Sigmoid colon (tissue), 6 donors: ENCODE measurements at regions not wholly inside any gene's neighbourhood (a gene's known extent, or its start where the extent isn't known, plus 50 kb on each side); places are given as distances from the start of the nearest gene placed in this dataset.

Experiments used
- DNase-seq: peaks from one replicate; pipeline ENCODE4 v3.0.0-alpha.2; 2019
- H3K27ac ChIP-seq, 4 donors: fragments of 200-600 bp; sonication (generic); one replicate each; pipeline ENCODE4 v1.5.1; 2016 to 2019; ENCODE audit warnings: mild to moderate bottlenecking in 1 of 4
- H3K27me3 ChIP-seq, 3 donors: fragments of 200-600 bp; sonication (generic); one replicate each; pipeline ENCODE4 v1.5.1; 2019; ENCODE audit warnings: mild to moderate bottlenecking in 1 of 3
- H3K36me3 ChIP-seq, 4 donors: fragments of 200-600 bp; sonication (generic); one replicate each; pipeline ENCODE4 v1.5.1; 2016 to 2019
- H3K4me1 ChIP-seq, 4 donors: fragments of 200-600 bp; sonication (generic); one replicate each; pipeline ENCODE4 v1.5.1; 2017 to 2019
- H3K4me3 ChIP-seq, 4 donors: fragments of 200-600 bp; sonication (generic); one replicate each; pipeline ENCODE4 v1.5.1; 2017 to 2019; ENCODE audit warnings: mild to moderate bottlenecking in 2 of 4, moderate library complexity in 1 of 4
- H3K9me3 ChIP-seq, 4 donors: fragments of 200-600 bp in 3 of 4; sonication (generic) in 3 of 4; one replicate each; pipeline versions ENCODE4 v1.5.1 to v1.6.1; 2013 to 2019
- EP300 ChIP-seq, 4 donors: sonication (generic); formaldehyde crosslinking; IDR thresholded peaks; one replicate each; pipeline ENCODE4 v1.6.1; 2017; ENCODE audit warnings: antibody characterized with exemption in 4 of 4
- POLR2A ChIP-seq, 2 donors: fragments of 450-650 bp; IDR thresholded peaks; one replicate each; pipeline ENCODE4 v1.6.1; 2016; ENCODE audit warnings: antibody characterized with exemption in 2 of 2, mild to moderate bottlenecking in 2 of 2, moderate library complexity in 2 of 2
- POLR2AphosphoS5 ChIP-seq, 4 donors: sonication (generic); formaldehyde crosslinking; IDR thresholded peaks; one replicate each; pipeline ENCODE4 v1.6.1; 2017; ENCODE audit warnings: antibody characterized with exemption in 4 of 4
- WGBS, 2 donors: extraction: QIAGEN DNeasy Blood & Tissue Kit; methylation state at CpG; one replicate each; pipeline ENCODE4 v1.1.7; 2013; 5-methylcytosine and 5-hydroxymethylcytosine counted together
- intact Hi-C: fragments of 100-400 bp; cut with DNase I; formaldehyde crosslinking; loops from one replicate; pipeline ENCODE4 v1.15.1; 2023
- TF ChIP-seq, protein P1 (sequence below), 4 experiments: fragments of 450-650 bp in 3 of 4; fragments of 200-600 bp in 1 of 4; IDR thresholded peaks; one replicate each; pipeline ENCODE4 v1.5.1; 2016 to 2019; ENCODE audit warnings: antibody characterized with exemption in 4 of 4, mild to moderate bottlenecking in 3 of 4, moderate library complexity in 2 of 4
- donor health status: healthy with polysubstance abuse.
- donor health status: healthy.

DNA sequence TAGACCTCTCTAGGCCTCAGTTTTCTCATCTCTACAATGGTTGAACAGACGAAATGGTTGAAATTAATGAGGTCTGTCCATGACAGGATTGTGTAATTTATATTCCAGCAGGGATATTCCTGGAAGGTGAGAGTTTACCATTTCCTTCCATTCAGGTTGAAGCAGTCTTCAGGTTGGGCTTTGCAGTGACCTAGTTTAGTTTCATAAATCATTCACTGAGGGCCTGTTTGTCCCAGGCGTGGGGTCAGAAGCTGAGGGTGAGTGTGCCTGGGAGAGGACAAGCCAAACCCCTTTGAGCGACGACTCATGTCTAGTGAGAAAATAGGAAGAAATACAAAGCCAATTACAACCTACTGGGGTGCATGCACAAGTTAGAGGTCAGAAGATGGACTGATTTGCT is 57.2 kb upstream of the CACNA2D3 start:
- H3K9me3 ChIP-seq, result peaks cover 0 to 5% (median under 1%) of the 10 kb centered on the region in 4 donors
- H3K4me1 ChIP-seq, result no peaks in the 10 kb centered on the region
- TF ChIP-seq POLR2A (IDR thresholded peaks at IDR 0.05) (no peak), POLR2AphosphoS5 (IDR thresholded peaks at IDR 0.05) (no peak), EP300 (IDR thresholded peaks at IDR 0.05) (no peak)
- TF ChIP-seq, protein P1, sequence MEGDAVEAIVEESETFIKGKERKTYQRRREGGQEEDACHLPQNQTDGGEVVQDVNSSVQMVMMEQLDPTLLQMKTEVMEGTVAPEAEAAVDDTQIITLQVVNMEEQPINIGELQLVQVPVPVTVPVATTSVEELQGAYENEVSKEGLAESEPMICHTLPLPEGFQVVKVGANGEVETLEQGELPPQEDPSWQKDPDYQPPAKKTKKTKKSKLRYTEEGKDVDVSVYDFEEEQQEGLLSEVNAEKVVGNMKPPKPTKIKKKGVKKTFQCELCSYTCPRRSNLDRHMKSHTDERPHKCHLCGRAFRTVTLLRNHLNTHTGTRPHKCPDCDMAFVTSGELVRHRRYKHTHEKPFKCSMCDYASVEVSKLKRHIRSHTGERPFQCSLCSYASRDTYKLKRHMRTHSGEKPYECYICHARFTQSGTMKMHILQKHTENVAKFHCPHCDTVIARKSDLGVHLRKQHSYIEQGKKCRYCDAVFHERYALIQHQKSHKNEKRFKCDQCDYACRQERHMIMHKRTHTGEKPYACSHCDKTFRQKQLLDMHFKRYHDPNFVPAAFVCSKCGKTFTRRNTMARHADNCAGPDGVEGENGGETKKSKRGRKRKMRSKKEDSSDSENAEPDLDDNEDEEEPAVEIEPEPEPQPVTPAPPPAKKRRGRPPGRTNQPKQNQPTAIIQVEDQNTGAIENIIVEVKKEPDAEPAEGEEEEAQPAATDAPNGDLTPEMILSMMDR (IDR thresholded peaks at IDR 0.05), result no peak
- H3K36me3 ChIP-seq, result no peaks in the 10 kb centered on the region
- H3K4me3 ChIP-seq, result no peak overlapping the region
- WGBS, 2 donors, result 80 to 86% methylated on average over 4 of the region's 4 CpGs
- no peak for DNase-seq
- H3K27me3 ChIP-seq, result no peaks in the 10 kb centered on the region
- intact Hi-C loops, result no loop called here
- no peak overlapping the region for H3K27ac ChIP-seq

DNA sequence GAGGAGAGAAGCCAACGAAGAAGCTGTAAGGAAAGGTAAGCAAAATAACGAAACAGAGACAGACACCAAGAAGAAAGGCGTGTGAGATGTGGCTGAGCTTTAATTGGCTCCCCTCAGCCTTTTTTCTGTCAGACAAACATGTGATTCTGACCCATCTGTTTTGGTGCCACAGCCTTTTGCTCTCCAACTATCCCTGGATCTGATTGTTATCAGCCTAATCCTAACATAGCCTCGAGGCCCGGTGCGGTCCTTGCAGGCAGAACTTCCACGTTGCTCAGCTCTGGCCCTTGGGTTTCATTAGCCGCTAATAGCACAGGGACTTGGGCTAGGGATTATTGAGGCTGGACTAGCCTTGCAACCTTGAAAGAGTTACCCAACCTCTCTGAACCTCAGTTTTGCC is 57.9 kb upstream of the CACNA2D3 start:
- H3K36me3 ChIP-seq, result no peaks in the 10 kb centered on the region
- TF ChIP-seq POLR2AphosphoS5 (IDR thresholded peaks at IDR 0.05), result no peak
- TF ChIP-seq, protein P1 (IDR thresholded peaks at IDR 0.05), result no peak
- no peak for TF ChIP-seq EP300 (IDR thresholded peaks at IDR 0.05)
- no peak for TF ChIP-seq POLR2A (IDR thresholded peaks at IDR 0.05)
- intact Hi-C loops, result no loop called here
- 79% methylated on average over 8 of the region's 8 CpGs for WGBS, 2 donors
- no peak overlapping the region for H3K27ac ChIP-seq
- DNase-seq, result no peak
- no peaks in the 10 kb centered on the region for H3K4me1 ChIP-seq
- no peaks in the 10 kb centered on the region for H3K27me3 ChIP-seq
- H3K9me3 ChIP-seq, result no peaks in the 10 kb centered on the region
- no peak overlapping the region for H3K4me3 ChIP-seq

DNA sequence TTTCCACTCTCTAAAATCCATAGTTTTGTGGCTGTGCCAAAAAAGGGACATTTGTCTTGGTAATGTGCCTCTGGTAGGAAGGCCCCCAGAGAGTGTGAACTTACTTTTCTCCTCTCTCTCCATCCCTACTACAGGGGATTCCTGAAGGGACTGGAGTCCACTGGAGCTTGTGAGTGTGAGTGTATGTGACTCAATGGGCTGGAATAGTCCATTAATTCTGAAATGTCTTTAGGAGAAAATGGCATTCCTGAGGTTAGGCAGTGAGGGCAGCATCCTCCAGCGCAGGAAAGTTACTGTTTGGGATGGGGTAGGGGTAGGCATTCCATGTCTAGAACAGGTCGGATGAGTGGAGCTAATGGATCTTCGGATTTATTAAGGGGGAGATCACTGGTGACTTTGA is 59.8 kb upstream of the CACNA2D3 start:
- no peak for DNase-seq
- no peak overlapping the region for H3K27ac ChIP-seq
- H3K4me1 ChIP-seq, result no peaks in the 10 kb centered on the region
- no peaks in the 10 kb centered on the region for H3K36me3 ChIP-seq
- no peaks in the 10 kb centered on the region for H3K27me3 ChIP-seq
- no peak overlapping the region for H3K4me3 ChIP-seq
- WGBS, 2 donors, result 86 to 87% methylated on average over 3 of the region's 3 CpGs
- TF ChIP-seq POLR2A (IDR thresholded peaks at IDR 0.05) (no peak), POLR2AphosphoS5 (IDR thresholded peaks at IDR 0.05) (no peak), EP300 (IDR thresholded peaks at IDR 0.05) (no peak)
- TF ChIP-seq, protein P1 (IDR thresholded peaks at IDR 0.05), result no peak
- intact Hi-C loops, result no loop called here
- no peaks in the 10 kb centered on the region for H3K9me3 ChIP-seq

DNA sequence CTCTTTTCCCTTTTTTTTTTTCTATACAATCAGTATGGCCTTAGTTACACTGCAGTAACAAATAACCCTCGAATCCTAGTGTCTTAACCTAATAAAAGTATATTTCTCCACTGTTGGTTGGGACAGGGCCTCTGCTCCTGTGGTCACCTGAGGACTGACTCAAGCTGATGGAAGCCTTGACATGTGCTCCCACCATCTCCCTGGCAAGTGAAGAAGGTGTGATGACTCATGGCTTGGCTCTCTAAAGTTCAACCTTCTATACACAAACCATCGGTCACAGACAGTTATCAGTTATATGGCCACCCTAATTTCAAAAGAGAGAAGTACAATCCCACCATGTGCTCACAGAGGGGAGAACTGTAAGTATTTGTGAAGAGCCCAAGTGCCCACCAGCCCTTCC is 65.8 kb upstream of the CACNA2D3 start:
- 72 to 80% methylated on average over 2 of the region's 2 CpGs for WGBS, 2 donors

More for the DNA sequence above, 65.8 kb upstream of the CACNA2D3 start:
- Histone ChIP-seq H3K27me3 (no peaks in the 10 kb centered on the region), H3K36me3 (no peaks in the 10 kb centered on the region), H3K4me1 (peaks cover 0 to 5% (median 0%) of the 10 kb centered on the region in 4 donors), H3K9me3 (no peaks in the 10 kb centered on the region), H3K27ac (no peak overlapping the region), H3K4me3 (no peak overlapping the region)
- no peak for DNase-seq
- intact Hi-C loops, result no loop called here
- no peak for TF ChIP-seq POLR2A (IDR thresholded peaks at IDR 0.05)
- TF ChIP-seq, protein P1 (IDR thresholded peaks at IDR 0.05), result no peak
- TF ChIP-seq EP300 (IDR thresholded peaks at IDR 0.05), result no peak
- no peak for TF ChIP-seq POLR2AphosphoS5 (IDR thresholded peaks at IDR 0.05)
